ENCODE measurements at regions not wholly inside any gene's neighbourhood (a gene's known extent, or its start where the extent isn't known, plus 50 kb on each side); places are given as distances from the start of the nearest gene placed in this dataset.

DNA sequence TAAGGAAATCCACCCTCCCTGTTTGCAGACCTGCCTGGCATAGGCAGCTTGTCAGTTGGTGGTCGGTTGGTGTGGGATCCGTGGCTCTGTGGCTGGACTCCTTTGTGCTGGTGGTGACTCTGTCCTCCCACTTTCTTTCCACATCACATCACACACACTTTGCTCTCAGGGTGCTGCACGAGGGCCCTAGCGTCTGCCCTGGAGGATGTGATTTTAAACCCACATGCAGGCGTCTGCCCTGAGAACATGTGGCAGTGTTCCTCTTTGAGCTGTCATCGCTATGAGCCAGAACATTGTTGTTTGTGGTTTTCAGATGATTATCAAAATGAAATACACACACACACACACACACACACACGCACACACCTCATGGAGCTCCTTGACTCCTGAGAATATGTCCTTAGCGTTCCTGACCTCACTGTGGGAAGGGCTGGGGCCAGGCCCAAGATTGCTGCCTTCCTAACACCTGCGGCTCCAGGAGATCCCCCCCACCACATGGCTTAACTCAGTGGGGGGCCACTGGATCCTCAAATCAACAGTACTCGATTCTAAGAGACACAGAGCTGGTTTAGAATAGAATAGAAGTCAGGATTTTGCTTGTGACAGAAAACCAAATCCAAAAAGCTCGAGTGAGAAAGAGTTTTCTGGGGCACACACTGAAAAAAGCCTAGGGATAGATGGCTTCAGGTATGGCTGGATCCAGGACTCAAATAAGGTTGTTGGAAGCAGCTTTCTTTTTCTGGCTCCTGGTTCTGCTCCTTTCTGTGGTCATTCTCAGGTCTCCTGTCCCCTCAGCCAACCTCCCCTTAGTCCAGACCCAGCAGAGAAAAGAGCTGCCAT, 54.8 kb downstream of the RTP5 start:
- TF ChIP-seq, protein P1, sequence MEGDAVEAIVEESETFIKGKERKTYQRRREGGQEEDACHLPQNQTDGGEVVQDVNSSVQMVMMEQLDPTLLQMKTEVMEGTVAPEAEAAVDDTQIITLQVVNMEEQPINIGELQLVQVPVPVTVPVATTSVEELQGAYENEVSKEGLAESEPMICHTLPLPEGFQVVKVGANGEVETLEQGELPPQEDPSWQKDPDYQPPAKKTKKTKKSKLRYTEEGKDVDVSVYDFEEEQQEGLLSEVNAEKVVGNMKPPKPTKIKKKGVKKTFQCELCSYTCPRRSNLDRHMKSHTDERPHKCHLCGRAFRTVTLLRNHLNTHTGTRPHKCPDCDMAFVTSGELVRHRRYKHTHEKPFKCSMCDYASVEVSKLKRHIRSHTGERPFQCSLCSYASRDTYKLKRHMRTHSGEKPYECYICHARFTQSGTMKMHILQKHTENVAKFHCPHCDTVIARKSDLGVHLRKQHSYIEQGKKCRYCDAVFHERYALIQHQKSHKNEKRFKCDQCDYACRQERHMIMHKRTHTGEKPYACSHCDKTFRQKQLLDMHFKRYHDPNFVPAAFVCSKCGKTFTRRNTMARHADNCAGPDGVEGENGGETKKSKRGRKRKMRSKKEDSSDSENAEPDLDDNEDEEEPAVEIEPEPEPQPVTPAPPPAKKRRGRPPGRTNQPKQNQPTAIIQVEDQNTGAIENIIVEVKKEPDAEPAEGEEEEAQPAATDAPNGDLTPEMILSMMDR (conservative IDR thresholded peaks at IDR 0.05; ENCODE audit: low read length), result no peak
- no peak for TF ChIP-seq EZH2phosphoT487 (IDR thresholded peaks at IDR 0.05; ENCODE audit: borderline replicate concordance, low read depth, low read length)

GRCh38 chr2:241924909-241925250, 55.4 kb downstream of the RTP5 start:
- H3K36me3 ChIP-seq (ENCODE audit: insufficient read depth, low read length), result no peaks in the 10 kb centered on the region
- CTCF ChIA-PET (ENCODE audit: unreplicated experiment), result no interaction called here
- no peak overlapping the region for H3K27ac ChIP-seq (ENCODE audit: low read depth, low read length, poor library complexity, severe bottlenecking)

More for the DNA sequence above, 54.8 kb downstream of the RTP5 start:
- intact Hi-C loops (cut with micrococcal nuclease; ENCODE audit: unreplicated experiment), result no loop called here
- no peaks in the 10 kb centered on the region for H3K4me1 ChIP-seq (ENCODE audit: insufficient read depth, low read length, poor library complexity, severe bottlenecking)
- no TSS peak for BruUV-seq (replicated peaks)
- CTCF ChIA-PET (ENCODE audit: unreplicated experiment), result no interaction called here
- no peaks in the 10 kb centered on the region for H3K36me3 ChIP-seq (ENCODE audit: insufficient read depth, low read length)
- no peak for DNase-seq (ENCODE audit: low spot score)
- no peak overlapping the region for H2AFZ ChIP-seq (ENCODE audit: low read length)
- no peak overlapping the region for H3K4me2 ChIP-seq (ENCODE audit: low read length)
- no peaks in the 10 kb centered on the region for H4K20me1 ChIP-seq (ENCODE audit: insufficient read depth, low read length)
- H3K9me2 ChIP-seq (ENCODE audit: insufficient read depth, low read length), result no peaks in the 10 kb centered on the region
- POLR2A ChIA-PET, result no interaction called here
- H3K79me2 ChIP-seq (ENCODE audit: insufficient read depth, low read depth, low read length), result no peaks in the 10 kb centered on the region
- H3K4me3 ChIP-seq (ENCODE audit: low read depth, low read length, poor library complexity, severe bottlenecking), result no peak overlapping the region
- no peak overlapping the region for H3K27ac ChIP-seq (ENCODE audit: low read depth, low read length, poor library complexity, severe bottlenecking)
- H3K9me3 ChIP-seq (ENCODE audit: low read length), result no peaks in the 10 kb centered on the region

DNA sequence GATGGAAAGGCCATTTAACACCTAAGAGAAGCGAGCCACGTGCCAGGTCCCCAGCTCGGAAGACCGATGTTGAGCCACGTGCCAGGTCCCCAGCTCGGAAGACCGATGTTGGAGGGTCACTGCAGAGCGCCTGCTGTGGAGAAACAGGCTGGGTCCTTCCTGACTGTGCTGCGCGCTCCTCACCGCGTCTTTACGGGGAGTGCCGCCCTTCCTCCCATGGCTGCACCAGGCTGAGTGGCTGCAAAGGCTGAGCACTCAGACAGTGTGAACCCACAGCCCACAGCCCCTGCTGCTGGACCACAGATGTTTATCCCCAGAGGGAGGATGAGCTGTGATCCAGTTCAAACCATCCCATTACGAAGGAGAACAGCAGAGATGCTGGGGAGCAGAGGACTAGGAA, 55.7 kb downstream of the RTP5 start:
- H3K4me3 ChIP-seq (ENCODE audit: low read depth, low read length, poor library complexity, severe bottlenecking), result no peak overlapping the region
- TF ChIP-seq, protein P1 (conservative IDR thresholded peaks at IDR 0.05; ENCODE audit: low read length), result no peak
- TF ChIP-seq EZH2phosphoT487 (IDR thresholded peaks at IDR 0.05; ENCODE audit: borderline replicate concordance, low read depth, low read length), result no peak
- no peak overlapping the region for H3K27ac ChIP-seq (ENCODE audit: low read depth, low read length, poor library complexity, severe bottlenecking)
- H3K36me3 ChIP-seq (ENCODE audit: insufficient read depth, low read length), result no peaks in the 10 kb centered on the region
- ChIA-PET POLR2A (no interaction called here), CTCF (ENCODE audit: unreplicated experiment) (no interaction called here)
- H3K4me2 ChIP-seq (ENCODE audit: low read length), result no peak overlapping the region
- H2AFZ ChIP-seq (ENCODE audit: low read length), result no peak overlapping the region
- H3K9me3 ChIP-seq (ENCODE audit: low read length), result no peaks in the 10 kb centered on the region
- no peaks in the 10 kb centered on the region for H3K79me2 ChIP-seq (ENCODE audit: insufficient read depth, low read depth, low read length)
- no TSS peak for BruUV-seq (replicated peaks)
- H3K4me1 ChIP-seq (ENCODE audit: insufficient read depth, low read length, poor library complexity, severe bottlenecking), result no peaks in the 10 kb centered on the region
- H4K20me1 ChIP-seq (ENCODE audit: insufficient read depth, low read length), result no peaks in the 10 kb centered on the region
- H3K9me2 ChIP-seq (ENCODE audit: insufficient read depth, low read length), result no peaks in the 10 kb centered on the region
- no peak for DNase-seq (ENCODE audit: low spot score)
- intact Hi-C loops (cut with micrococcal nuclease; ENCODE audit: unreplicated experiment), result no loop called here

More at GRCh38 chr2:241924909-241925250, 55.4 kb downstream of the RTP5 start:
- H4K20me1 ChIP-seq (ENCODE audit: insufficient read depth, low read length), result no peaks in the 10 kb centered on the region
- H3K79me2 ChIP-seq (ENCODE audit: insufficient read depth, low read depth, low read length), result no peaks in the 10 kb centered on the region
- POLR2A ChIA-PET, result no interaction called here
- no peaks in the 10 kb centered on the region for H3K9me3 ChIP-seq (ENCODE audit: low read length)
- no peak overlapping the region for H3K4me3 ChIP-seq (ENCODE audit: low read depth, low read length, poor library complexity, severe bottlenecking)
- no peaks in the 10 kb centered on the region for H3K9me2 ChIP-seq (ENCODE audit: insufficient read depth, low read length)
- H3K4me1 ChIP-seq (ENCODE audit: insufficient read depth, low read length, poor library complexity, severe bottlenecking), result no peaks in the 10 kb centered on the region
- no peak for DNase-seq (ENCODE audit: low spot score)
- TF ChIP-seq, protein P1 (conservative IDR thresholded peaks at IDR 0.05; ENCODE audit: low read length), result no peak
- no peak for TF ChIP-seq EZH2phosphoT487 (IDR thresholded peaks at IDR 0.05; ENCODE audit: borderline replicate concordance, low read depth, low read length)
- BruUV-seq (replicated peaks), result no TSS peak
- H2AFZ ChIP-seq (ENCODE audit: low read length), result no peak overlapping the region
- intact Hi-C loops (cut with micrococcal nuclease; ENCODE audit: unreplicated experiment), result no loop called here
- H3K4me2 ChIP-seq (ENCODE audit: low read length), result no peak overlapping the region
